Uterus (tissue), 2 donors: ENCODE measurements at regions not wholly inside any gene's neighbourhood (a gene's known extent, or its start where the extent isn't known, plus 50 kb on each side); places are given as distances from the start of the nearest gene placed in this dataset.

Experiments
- POLR2A ChIP-seq, 2 donors: fragments of 450-650 bp; IDR thresholded peaks; one replicate each; pipeline ENCODE4 v1.6.1; 2016; ENCODE audit warnings: antibody characterized with exemption in 2 of 2, mild to moderate bottlenecking in 1 of 2, moderate library complexity in 1 of 2
- TF ChIP-seq, protein P1 (sequence below), 4 experiments: fragments of 200-600 bp in 2 of 4; fragments of 450-650 bp in 2 of 4; sonication (generic) in 2 of 4; IDR thresholded peaks; one replicate each; pipeline ENCODE4 v1.5.1; 2016 to 2019; ENCODE audit warnings: antibody characterized with exemption in 4 of 4, mild to moderate bottlenecking in 2 of 4, moderate library complexity in 1 of 4

- no peak for TF ChIP-seq POLR2A (IDR thresholded peaks at IDR 0.05)
- TF ChIP-seq, protein P1, sequence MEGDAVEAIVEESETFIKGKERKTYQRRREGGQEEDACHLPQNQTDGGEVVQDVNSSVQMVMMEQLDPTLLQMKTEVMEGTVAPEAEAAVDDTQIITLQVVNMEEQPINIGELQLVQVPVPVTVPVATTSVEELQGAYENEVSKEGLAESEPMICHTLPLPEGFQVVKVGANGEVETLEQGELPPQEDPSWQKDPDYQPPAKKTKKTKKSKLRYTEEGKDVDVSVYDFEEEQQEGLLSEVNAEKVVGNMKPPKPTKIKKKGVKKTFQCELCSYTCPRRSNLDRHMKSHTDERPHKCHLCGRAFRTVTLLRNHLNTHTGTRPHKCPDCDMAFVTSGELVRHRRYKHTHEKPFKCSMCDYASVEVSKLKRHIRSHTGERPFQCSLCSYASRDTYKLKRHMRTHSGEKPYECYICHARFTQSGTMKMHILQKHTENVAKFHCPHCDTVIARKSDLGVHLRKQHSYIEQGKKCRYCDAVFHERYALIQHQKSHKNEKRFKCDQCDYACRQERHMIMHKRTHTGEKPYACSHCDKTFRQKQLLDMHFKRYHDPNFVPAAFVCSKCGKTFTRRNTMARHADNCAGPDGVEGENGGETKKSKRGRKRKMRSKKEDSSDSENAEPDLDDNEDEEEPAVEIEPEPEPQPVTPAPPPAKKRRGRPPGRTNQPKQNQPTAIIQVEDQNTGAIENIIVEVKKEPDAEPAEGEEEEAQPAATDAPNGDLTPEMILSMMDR (IDR thresholded peaks at IDR 0.05), result no peak
Observed at GRCh38 chrX:1741816-1742394, 127.0 kb downstream of the ASMT start.
